Stimulated activated CD8-positive, alpha-beta memory T cell treated with anti-CD3 and anti-CD28 coated beads, Interleukin-15, amount 100 ng/mL, for 48 hours (primary cell): ENCODE measurements at regions not wholly inside any gene's neighbourhood (a gene's known extent, or its start where the extent isn't known, plus 50 kb on each side); places are given as distances from the start of the nearest gene placed in this dataset.
"Not testable (repeated sequence)": the region's sequence is repeated elsewhere in the genome, so short reads cannot be mapped to it uniquely, and the experiment has no call there.

Experiments
- DNase-seq, 2 donors: peaks; one replicate each; pipeline ENCODE4 v3.0.0-alpha.2; 2020; ENCODE audit warnings: low read depth in 2 of 2

- DNase-seq: no peak
Measured at GRCh38 chr4:179248821-179249220, 1806.6 kb upstream of the AGA start.

- no peak for DNase-seq
Measured at GRCh38 chr4:179268791-179269190, 1826.6 kb upstream of the AGA start.

- no peak for DNase-seq
Measured at GRCh38 chr4:179272282-179272681, 1830.0 kb upstream of the AGA start.

GRCh38 chr4:179278647-179279046, 1836.4 kb upstream of the AGA start:
- DNase-seq: no peak

GRCh38 chr4:179285696-179286095, 1843.5 kb upstream of the AGA start:
- no peak for DNase-seq

GRCh38 chr4:179291657-179292056, 1849.4 kb upstream of the AGA start:
- no peak for DNase-seq

GRCh38 chr4:179292468-179292867, 1850.2 kb upstream of the AGA start:
- no peak for DNase-seq

GRCh38 chr4:179307297-179308136, 1865.3 kb upstream of the AGA start:
- no peak for DNase-seq

- DNase-seq: no peak
Measured at GRCh38 chr4:179313823-179314222, 1871.6 kb upstream of the AGA start.

GRCh38 chr4:179325181-179325580, 1882.9 kb upstream of the AGA start:
- no peak for DNase-seq

GRCh38 chr4:179328627-179329026, 1886.4 kb upstream of the AGA start:
- no peak for DNase-seq

GRCh38 chr4:179331362-179331761, 1889.1 kb upstream of the AGA start:
- DNase-seq: no peak

GRCh38 chr4:179344861-179345260, 1902.6 kb upstream of the AGA start:
- no peak for DNase-seq

GRCh38 chr4:179352221-179352620, 1910.0 kb upstream of the AGA start:
- DNase-seq: no peak

GRCh38 chr4:179353786-179354185, 1911.5 kb upstream of the AGA start:
- no peak for DNase-seq

- DNase-seq: no peak
Measured at GRCh38 chr4:179361978-179362486, 1919.8 kb upstream of the AGA start.

GRCh38 chr4:179365932-179366331, 1923.7 kb upstream of the AGA start:
- DNase-seq: not testable (repeated sequence)

GRCh38 chr4:179372242-179372641, 1930.0 kb upstream of the AGA start:
- DNase-seq: no peak

GRCh38 chr4:179372746-179373145, 1930.5 kb upstream of the AGA start:
- DNase-seq: no peak

- DNase-seq: not testable (repeated sequence)
Measured at GRCh38 chr4:179378847-179379246, 1936.6 kb upstream of the AGA start.

- DNase-seq: no peak
Measured at GRCh38 chr4:179392787-179393186, 1950.5 kb upstream of the AGA start.

- DNase-seq: no peak
Measured at GRCh38 chr4:179398414-179398813, 1956.2 kb upstream of the AGA start.

- no peak for DNase-seq
Measured at GRCh38 chr4:179399054-179399782, 1957.0 kb upstream of the AGA start.
